PC-3 (cell line): ENCODE measurements at regions not wholly inside any gene's neighbourhood (a gene's known extent, or its start where the extent isn't known, plus 50 kb on each side); places are given as distances from the start of the nearest gene placed in this dataset.

ENCODE experiments used
- ATAC-seq: fragments of 200-7000 bp; cut with Tn5 transposase; 2 replicates; pipeline ENCODE4 v1.9.1; 2020; ENCODE audit warnings: mild to moderate bottlenecking, moderate library complexity
- BruUV-seq: library from RNA; stranded (reverse); fragments of 400-500 nt; replicated peaks from 2 replicates; lab custom pipeline; 2021; lab: Mats Ljungman, UMichigan
- CTCF ChIA-PET: fragments of 300-600 bp; sonication (Branson Sonifier 250); formaldehyde crosslinking; loops from one replicate; lab custom pipeline; 2022; ENCODE audit warnings: antibody characterized with exemption; lab: Charles Lee
- POLR2A ChIA-PET: fragments of 300-600 bp; sonication (Branson Sonifier 250); formaldehyde crosslinking; loops from one replicate; lab custom pipeline; 2022; ENCODE audit warnings: antibody characterized with exemption; ENCODE audit not compliant: unreplicated experiment; lab: Charles Lee
- DNase-seq: peaks from one replicate; pipeline ENCODE4 v3.0.0-alpha.2; 2015
- H2AFZ ChIP-seq: fragments of 300-600 bp; sonication (generic); 2 replicates; pipeline ENCODE4 v1.6.0; 2016; ENCODE audit warnings: antibody characterized with exemption, low read length
- H3F3A ChIP-seq: fragments of 300-600 bp; sonication (generic); one replicate; pipeline ENCODE4 v1.6.0; 2017; ENCODE audit warnings: antibody characterized with exemption, low read length, control low read depth, mild to moderate bottlenecking; ENCODE audit not compliant: unreplicated experiment
- H3K27ac ChIP-seq: fragments of 300-600 bp; sonication (generic); 2 replicates; pipeline ENCODE4 v1.5.1; 2016; ENCODE audit warnings: mild to moderate bottlenecking, low read length
- H3K27me3 ChIP-seq: fragments of 300-600 bp; sonication (generic); 2 replicates; pipeline ENCODE4 v1.6.1; 2016; ENCODE audit warnings: low read length, mixed read lengths
- H3K36me3 ChIP-seq: fragments of 300-600 bp; sonication (generic); 2 replicates; pipeline ENCODE4 v1.6.1; 2016; ENCODE audit warnings: low read depth, mixed run types, low read length, mixed read lengths
- H3K4me1 ChIP-seq: fragments of 300-600 bp; sonication (generic); 2 replicates; pipeline ENCODE4 v1.5.1; 2016; ENCODE audit warnings: low read length; ENCODE audit not compliant: insufficient read depth
- H3K4me2 ChIP-seq: fragments of 300-600 bp; sonication (generic); 2 replicates; pipeline ENCODE4 v1.6.0; 2016; ENCODE audit warnings: low read length
- H3K4me3 ChIP-seq: fragments of 300-600 bp; sonication (generic); 2 replicates; pipeline ENCODE4 v1.5.1; 2016; ENCODE audit warnings: mild to moderate bottlenecking, low read length, mixed read lengths
- H3K79me2 ChIP-seq: fragments of 300-600 bp; sonication (generic); 2 replicates; pipeline ENCODE4 v1.6.1; 2017; ENCODE audit warnings: low read length, mixed read lengths
- H3K9ac ChIP-seq: fragments of 300-600 bp; sonication (generic); 2 replicates; pipeline ENCODE4 v1.6.0; 2016; ENCODE audit warnings: mild to moderate bottlenecking, low read length
- H3K9me2 ChIP-seq: fragments of 300-600 bp; sonication (generic); replicated peaks from 2 replicates; pipeline ENCODE4 v1.6.1; 2016; ENCODE audit warnings: mixed run types, low read length, mixed read lengths
- H3K9me3 ChIP-seq: fragments of 300-600 bp; sonication (generic); 2 replicates; pipeline ENCODE4 v1.6.1; 2016; ENCODE audit warnings: low read length, mixed read lengths
- H4K20me1 ChIP-seq: fragments of 300-600 bp; sonication (generic); 2 replicates; pipeline ENCODE4 v1.6.1; 2016; ENCODE audit warnings: low read length, mixed read lengths
- EZH2 ChIP-seq: fragments of 300-600 bp; sonication (generic); IDR thresholded peaks from one replicate; pipeline ENCODE4 v1.6.1; 2017; ENCODE audit warnings: antibody characterized with exemption, mild to moderate bottlenecking, low read length; ENCODE audit not compliant: unreplicated experiment
- EZH2phosphoT487 ChIP-seq: fragments of 300-600 bp; sonication (generic); IDR thresholded peaks from 2 replicates; pipeline ENCODE4 v1.6.1; 2018; ENCODE audit warnings: mild to moderate bottlenecking, antibody characterized with exemption, low read length, borderline replicate concordance
- intact Hi-C: fragments of 100-400 bp; cut with micrococcal nuclease; formaldehyde crosslinking; loops from 2 replicates; pipeline ENCODE4 v1.9.0; 2023
- TF ChIP-seq, protein P1 (sequence below): fragments of 300-600 bp; sonication (generic); conservative IDR thresholded peaks from 2 replicates; pipeline ENCODE4 v1.5.1; 2017; ENCODE audit warnings: antibody characterized with exemption, low read depth, mild to moderate bottlenecking, low read length

DNA sequence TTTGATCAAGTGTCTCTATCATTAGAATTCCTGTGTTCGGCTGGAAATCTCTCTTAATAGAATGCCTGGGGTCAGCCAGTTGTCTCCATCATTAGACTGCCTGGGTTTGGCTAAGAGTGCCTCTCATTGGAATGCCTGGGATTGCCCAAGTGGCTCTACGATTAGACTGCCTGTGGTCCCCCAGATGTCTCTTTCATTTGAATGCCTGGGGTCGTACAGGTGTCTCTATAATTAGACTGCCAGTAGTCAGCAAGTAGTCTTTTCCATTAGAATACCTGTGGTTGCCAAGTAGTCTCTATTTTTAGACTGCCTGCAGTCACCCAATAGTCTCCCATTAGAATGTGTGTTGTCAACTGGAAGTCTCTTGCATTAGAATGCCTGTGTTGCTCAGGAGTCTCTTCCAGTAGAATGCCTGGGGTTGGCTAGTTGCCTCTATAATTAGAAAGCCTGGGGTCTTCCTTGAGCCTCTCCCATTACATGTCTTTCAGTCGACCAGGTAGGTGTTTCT lies 1523.2 kb downstream of the UQCRFS1 start:
- H2AFZ ChIP-seq = no peak overlapping the region
- H3K27me3 ChIP-seq = no peaks in the 10 kb centered on the region
- H3F3A ChIP-seq = no peaks in the 10 kb centered on the region
- no peaks in the 10 kb centered on the region for H3K9me2 ChIP-seq
- H3K4me3 ChIP-seq = no peak overlapping the region
- POLR2A ChIA-PET = no interaction called here
- H3K4me1 ChIP-seq = no peaks in the 10 kb centered on the region
- no peak for TF ChIP-seq EZH2phosphoT487
- TF ChIP-seq, protein P1, sequence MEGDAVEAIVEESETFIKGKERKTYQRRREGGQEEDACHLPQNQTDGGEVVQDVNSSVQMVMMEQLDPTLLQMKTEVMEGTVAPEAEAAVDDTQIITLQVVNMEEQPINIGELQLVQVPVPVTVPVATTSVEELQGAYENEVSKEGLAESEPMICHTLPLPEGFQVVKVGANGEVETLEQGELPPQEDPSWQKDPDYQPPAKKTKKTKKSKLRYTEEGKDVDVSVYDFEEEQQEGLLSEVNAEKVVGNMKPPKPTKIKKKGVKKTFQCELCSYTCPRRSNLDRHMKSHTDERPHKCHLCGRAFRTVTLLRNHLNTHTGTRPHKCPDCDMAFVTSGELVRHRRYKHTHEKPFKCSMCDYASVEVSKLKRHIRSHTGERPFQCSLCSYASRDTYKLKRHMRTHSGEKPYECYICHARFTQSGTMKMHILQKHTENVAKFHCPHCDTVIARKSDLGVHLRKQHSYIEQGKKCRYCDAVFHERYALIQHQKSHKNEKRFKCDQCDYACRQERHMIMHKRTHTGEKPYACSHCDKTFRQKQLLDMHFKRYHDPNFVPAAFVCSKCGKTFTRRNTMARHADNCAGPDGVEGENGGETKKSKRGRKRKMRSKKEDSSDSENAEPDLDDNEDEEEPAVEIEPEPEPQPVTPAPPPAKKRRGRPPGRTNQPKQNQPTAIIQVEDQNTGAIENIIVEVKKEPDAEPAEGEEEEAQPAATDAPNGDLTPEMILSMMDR = no peak
- no peak for TF ChIP-seq EZH2
- peaks cover 7% of the 10 kb centered on the region; the same call in 1 of the 2 replicates for H3K9me3 ChIP-seq
- no TSS peak for BruUV-seq
- H3K4me2 ChIP-seq = no peak overlapping the region
- CTCF ChIA-PET = no interaction called here
- DNase-seq = no peak
- no peak for ATAC-seq
- intact Hi-C loops = no loop called here
- H3K27ac ChIP-seq = no peak overlapping the region
- H3K36me3 ChIP-seq = no peaks in the 10 kb centered on the region
- no peaks in the 10 kb centered on the region for H3K79me2 ChIP-seq
- no peak overlapping the region for H3K9ac ChIP-seq
- no peaks in the 10 kb centered on the region for H4K20me1 ChIP-seq

DNA sequence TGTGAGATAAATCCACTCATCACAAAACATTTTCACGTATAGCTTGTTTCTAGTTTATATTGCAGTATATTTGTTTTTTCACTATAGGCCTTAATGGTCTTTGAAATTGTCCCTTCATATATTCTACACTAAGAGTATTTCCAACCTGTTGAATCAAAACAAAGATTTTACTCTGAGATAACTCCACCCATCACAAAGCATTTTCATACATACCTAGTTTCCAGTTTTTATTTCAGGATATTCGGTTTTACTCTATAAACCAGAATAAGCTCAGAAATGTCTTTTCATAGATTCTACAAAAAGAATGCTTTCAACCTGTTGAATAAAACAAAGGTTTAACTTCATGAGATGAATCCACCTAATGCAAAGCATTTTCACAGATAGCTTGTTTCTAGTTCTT lies 1528.7 kb downstream of the UQCRFS1 start:
- TF ChIP-seq, protein P1 = no peak
- TF ChIP-seq EZH2 (no peak), EZH2phosphoT487 (no peak)
- no peak overlapping the region for H2AFZ ChIP-seq
- ChIA-PET POLR2A (no interaction called here), CTCF (no interaction called here)
- no peaks in the 10 kb centered on the region for H3F3A ChIP-seq
- no peak overlapping the region for H3K27ac ChIP-seq
- ATAC-seq = no peak
- DNase-seq = no peak
- H3K27me3 ChIP-seq = no peaks in the 10 kb centered on the region
- no TSS peak for BruUV-seq
- H3K9ac ChIP-seq = no peak overlapping the region
- H3K4me3 ChIP-seq = no peak overlapping the region
- peaks cover 7% of the 10 kb centered on the region; the same call in 1 of the 2 replicates for H3K9me3 ChIP-seq
- H3K4me1 ChIP-seq = no peaks in the 10 kb centered on the region
- intact Hi-C loops = no loop called here
- no peaks in the 10 kb centered on the region for H4K20me1 ChIP-seq
- no peak overlapping the region for H3K4me2 ChIP-seq
- no peaks in the 10 kb centered on the region for H3K36me3 ChIP-seq
- no peaks in the 10 kb centered on the region for H3K9me2 ChIP-seq
- H3K79me2 ChIP-seq = no peaks in the 10 kb centered on the region

DNA sequence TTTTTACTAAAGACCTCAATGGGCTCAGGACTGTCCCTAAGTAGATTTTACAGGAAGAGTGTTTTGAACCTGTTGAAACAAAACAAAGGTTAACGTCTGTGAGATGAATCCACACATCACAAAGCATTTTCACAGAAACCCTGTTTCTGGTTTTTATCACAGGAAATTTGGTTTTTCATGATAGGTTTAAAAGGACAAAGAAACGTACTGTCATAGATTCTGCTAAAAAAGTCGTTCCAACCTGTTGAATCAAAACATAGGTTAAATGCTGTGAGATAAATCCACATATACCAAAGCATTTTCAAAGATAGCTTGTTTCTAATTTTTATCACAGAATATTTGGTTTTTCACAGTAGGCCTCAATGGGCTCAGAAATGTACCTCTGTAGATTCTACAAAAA lies 1531.0 kb downstream of the UQCRFS1 start:
- no TSS peak for BruUV-seq
- Histone ChIP-seq H3K27me3 (no peaks in the 10 kb centered on the region), H3K27ac (no peak overlapping the region), H3K79me2 (no peaks in the 10 kb centered on the region), H3K9me2 (no peaks in the 10 kb centered on the region), H3K9me3 (peaks cover 7% of the 10 kb centered on the region; the same call in 1 of the 2 replicates), H3K36me3 (no peaks in the 10 kb centered on the region), H3K4me1 (no peaks in the 10 kb centered on the region), H3K4me3 (no peak overlapping the region), H3K4me2 (no peak overlapping the region), H3K9ac (no peak overlapping the region), H4K20me1 (no peaks in the 10 kb centered on the region), H3F3A (no peaks in the 10 kb centered on the region), H2AFZ (no peak overlapping the region)
- TF ChIP-seq, protein P1 = no peak
- no peak for TF ChIP-seq EZH2phosphoT487
- POLR2A ChIA-PET = no interaction called here
- ATAC-seq = no peak
- no peak for DNase-seq
- CTCF ChIA-PET = no interaction called here
- intact Hi-C loops = no loop called here
